Uterus (tissue), 3 donors: ENCODE measurements at regions not wholly inside any gene's neighbourhood (a gene's known extent, or its start where the extent isn't known, plus 50 kb on each side); places are given as distances from the start of the nearest gene placed in this dataset.

Experiments
- DNase-seq, 2 donors: peaks; one replicate each; pipeline ENCODE4 v3.0.0-alpha.2; 2019 to 2020
- H3K27ac ChIP-seq, 2 donors: fragments of 200-600 bp; sonication (generic); 1 replicate in 1 of 2; 2 replicates in 1 of 2; pipeline ENCODE4 v1.5.1; 2016 to 2018
- H3K27me3 ChIP-seq, 2 donors: fragments of 200-600 bp; sonication (generic); one replicate each; pipeline ENCODE4 v1.5.1; 2018 to 2019; ENCODE audit warnings: control low read depth in 1 of 2
- H3K36me3 ChIP-seq, 2 donors: fragments of 200-600 bp; sonication (generic); one replicate each; pipeline ENCODE4 v1.5.1; 2019; ENCODE audit warnings: control low read depth in 1 of 2
- H3K4me1 ChIP-seq, 2 donors: fragments of 200-600 bp; sonication (generic); one replicate each; pipeline ENCODE4 v1.5.1; 2018 to 2019; ENCODE audit warnings: control low read depth in 1 of 2
- H3K4me3 ChIP-seq, 2 donors: fragments of 200-600 bp; sonication (generic); 1 replicate in 1 of 2; 2 replicates in 1 of 2; pipeline ENCODE4 v1.5.1; 2018 to 2019; ENCODE audit warnings: mild to moderate bottlenecking in 1 of 2
- H3K9me3 ChIP-seq, 2 donors: fragments of 200-600 bp; sonication (generic); one replicate each; pipeline ENCODE4 v1.5.1; 2019; ENCODE audit warnings: control low read depth in 1 of 2
- POLR2A ChIP-seq, 2 donors: fragments of 450-650 bp; IDR thresholded peaks; one replicate each; pipeline ENCODE4 v1.6.1; 2016; ENCODE audit warnings: antibody characterized with exemption in 2 of 2, mild to moderate bottlenecking in 1 of 2, moderate library complexity in 1 of 2
- intact Hi-C: fragments of 100-400 bp; cut with DNase I; formaldehyde crosslinking; loops from one replicate; pipeline ENCODE4 v1.15.1; 2023; ENCODE audit warnings: low total_unique reads
- TF ChIP-seq, protein P1 (sequence below), 4 experiments: fragments of 200-600 bp in 2 of 4; fragments of 450-650 bp in 2 of 4; sonication (generic) in 2 of 4; IDR thresholded peaks; one replicate each; pipeline ENCODE4 v1.5.1; 2016 to 2019; ENCODE audit warnings: antibody characterized with exemption in 4 of 4, mild to moderate bottlenecking in 2 of 4, moderate library complexity in 1 of 4
- donor health status: DM: yes; HTN: yes; CAD: no.

DNA sequence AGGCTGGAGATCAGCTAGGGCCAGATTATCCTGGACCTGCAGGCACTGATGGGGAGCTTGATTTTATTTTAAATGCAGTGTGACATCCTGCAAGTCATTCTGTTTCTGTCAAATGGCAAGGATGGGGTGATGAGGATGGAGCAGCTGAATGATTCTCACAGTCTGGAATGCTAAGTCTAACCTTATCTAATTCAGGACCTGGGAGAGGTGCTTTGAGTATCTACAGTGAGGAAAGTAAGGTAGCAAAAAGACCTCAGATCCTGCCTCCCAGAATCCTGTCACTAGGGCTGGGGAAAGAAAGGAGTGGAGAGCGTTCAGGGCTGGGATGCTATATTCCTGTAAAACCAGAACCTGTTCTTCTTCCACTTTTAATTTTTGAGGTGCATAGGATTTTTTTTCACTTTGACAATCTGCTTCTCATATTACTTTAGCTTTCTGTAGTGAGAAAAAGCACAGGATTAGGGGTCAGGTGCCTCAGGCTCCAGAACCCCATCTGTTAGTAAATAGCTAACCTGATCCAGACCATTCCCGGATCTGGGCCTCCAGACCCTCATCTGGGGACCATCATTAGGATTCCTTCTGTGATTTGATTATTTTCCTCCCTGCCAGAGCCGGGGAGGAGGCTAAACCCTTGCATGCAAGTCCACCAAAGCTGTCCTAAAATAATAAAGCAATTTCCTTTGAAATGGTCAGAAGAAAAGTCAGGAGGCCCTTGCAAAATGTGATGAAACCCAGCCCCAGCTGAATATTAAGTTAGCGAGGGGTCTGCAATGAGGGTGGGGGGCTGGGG lies 54.7 kb downstream of the ASCL1 start:
- H3K9me3 ChIP-seq = no peaks in the 10 kb centered on the region
- H3K4me3 ChIP-seq = no peak overlapping the region
- intact Hi-C loops = no loop called here
- H3K27me3 ChIP-seq = no peaks in the 10 kb centered on the region
- no peaks in the 10 kb centered on the region for H3K36me3 ChIP-seq
- H3K4me1 ChIP-seq = no peaks in the 10 kb centered on the region
- no peak for TF ChIP-seq POLR2A (IDR thresholded peaks at IDR 0.05)
- TF ChIP-seq, protein P1, sequence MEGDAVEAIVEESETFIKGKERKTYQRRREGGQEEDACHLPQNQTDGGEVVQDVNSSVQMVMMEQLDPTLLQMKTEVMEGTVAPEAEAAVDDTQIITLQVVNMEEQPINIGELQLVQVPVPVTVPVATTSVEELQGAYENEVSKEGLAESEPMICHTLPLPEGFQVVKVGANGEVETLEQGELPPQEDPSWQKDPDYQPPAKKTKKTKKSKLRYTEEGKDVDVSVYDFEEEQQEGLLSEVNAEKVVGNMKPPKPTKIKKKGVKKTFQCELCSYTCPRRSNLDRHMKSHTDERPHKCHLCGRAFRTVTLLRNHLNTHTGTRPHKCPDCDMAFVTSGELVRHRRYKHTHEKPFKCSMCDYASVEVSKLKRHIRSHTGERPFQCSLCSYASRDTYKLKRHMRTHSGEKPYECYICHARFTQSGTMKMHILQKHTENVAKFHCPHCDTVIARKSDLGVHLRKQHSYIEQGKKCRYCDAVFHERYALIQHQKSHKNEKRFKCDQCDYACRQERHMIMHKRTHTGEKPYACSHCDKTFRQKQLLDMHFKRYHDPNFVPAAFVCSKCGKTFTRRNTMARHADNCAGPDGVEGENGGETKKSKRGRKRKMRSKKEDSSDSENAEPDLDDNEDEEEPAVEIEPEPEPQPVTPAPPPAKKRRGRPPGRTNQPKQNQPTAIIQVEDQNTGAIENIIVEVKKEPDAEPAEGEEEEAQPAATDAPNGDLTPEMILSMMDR (IDR thresholded peaks at IDR 0.05) = no peak
- no peak overlapping the region for H3K27ac ChIP-seq
- no peak for DNase-seq

DNA sequence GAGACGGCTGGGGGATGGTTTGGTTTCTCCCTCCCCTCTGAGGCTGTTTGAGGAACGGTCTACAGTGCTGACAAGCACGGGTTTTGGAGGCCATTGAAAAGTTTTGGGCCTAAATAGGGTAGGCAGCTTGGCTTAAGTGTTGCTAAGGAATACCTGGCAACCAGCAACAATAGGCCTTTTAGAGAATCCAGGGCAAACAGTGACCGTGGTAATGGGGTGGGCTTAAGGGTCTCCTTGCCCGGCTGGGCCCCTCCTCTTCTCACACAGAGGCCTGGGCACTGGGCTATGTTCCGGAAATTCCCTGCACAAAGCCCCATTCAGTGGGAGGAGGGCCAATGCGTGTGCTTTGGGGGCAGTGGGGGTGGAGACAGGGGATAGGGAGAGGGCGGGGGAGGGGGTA lies 55.4 kb downstream of the ASCL1 start:
- Histone ChIP-seq H3K27ac (no peak overlapping the region), H3K27me3 (no peaks in the 10 kb centered on the region), H3K4me3 (no peak overlapping the region), H3K4me1 (no peaks in the 10 kb centered on the region), H3K9me3 (no peaks in the 10 kb centered on the region), H3K36me3 (no peaks in the 10 kb centered on the region)
- TF ChIP-seq, protein P1 (IDR thresholded peaks at IDR 0.05) = no peak
- TF ChIP-seq POLR2A (IDR thresholded peaks at IDR 0.05) = no peak
- intact Hi-C loops = no loop called here
- DNase-seq = no peak

DNA sequence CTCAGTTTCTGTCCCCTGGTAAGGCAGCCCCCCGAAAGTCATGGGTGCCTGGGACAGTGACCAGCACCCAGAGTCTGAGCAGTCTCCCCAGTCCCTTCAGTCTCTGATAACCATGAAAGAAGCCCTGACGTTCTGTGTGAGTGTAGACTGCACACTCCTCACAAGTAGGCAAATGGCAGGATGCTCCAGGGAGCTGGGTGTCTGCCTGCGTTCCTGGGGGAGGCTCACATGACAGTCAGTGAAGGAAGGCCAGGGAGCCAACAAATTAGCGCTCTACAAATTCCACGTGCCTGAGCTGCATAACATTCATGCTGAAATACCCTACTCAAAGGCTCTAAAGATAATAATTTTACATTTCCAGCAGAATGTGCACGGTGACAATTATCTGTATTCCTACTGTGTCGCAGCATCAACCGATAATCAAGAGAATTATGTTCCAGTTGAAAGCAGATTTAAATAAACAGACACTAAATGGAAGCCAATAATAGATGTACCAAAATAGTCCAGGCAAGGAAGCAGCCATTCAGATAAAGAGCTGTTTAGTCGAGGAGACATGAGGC lies 56.3 kb downstream of the ASCL1 start:
- no peak for DNase-seq
- Histone ChIP-seq H3K4me1 (no peaks in the 10 kb centered on the region), H3K36me3 (no peaks in the 10 kb centered on the region), H3K27me3 (no peaks in the 10 kb centered on the region), H3K9me3 (no peaks in the 10 kb centered on the region), H3K4me3 (no peak overlapping the region), H3K27ac (no peak overlapping the region)
- no peak for TF ChIP-seq POLR2A (IDR thresholded peaks at IDR 0.05)
- TF ChIP-seq, protein P1 (IDR thresholded peaks at IDR 0.05) = no peak
- intact Hi-C loops = no loop called here

DNA sequence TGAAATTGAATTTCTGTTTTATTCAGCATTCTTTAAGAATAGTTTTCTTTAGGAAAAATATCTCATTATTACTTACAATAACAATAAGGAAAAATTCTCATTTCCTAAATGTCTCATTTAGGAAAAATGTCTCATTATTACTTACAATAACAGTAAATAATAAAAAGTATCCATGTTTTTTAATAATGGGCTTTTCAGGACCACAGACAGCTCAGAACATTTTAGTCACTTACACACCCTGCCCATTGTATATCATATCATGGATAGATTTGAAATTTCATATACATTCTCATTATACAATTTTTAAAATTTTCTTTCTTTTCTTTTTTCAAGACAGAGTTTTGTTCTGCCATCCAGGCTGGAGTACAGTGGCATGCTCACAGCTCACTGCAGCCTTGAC lies 58.9 kb downstream of the ASCL1 start:
- Histone ChIP-seq H3K36me3 (no peaks in the 10 kb centered on the region), H3K27ac (no peak overlapping the region), H3K27me3 (no peaks in the 10 kb centered on the region), H3K4me3 (no peak overlapping the region), H3K4me1 (no peaks in the 10 kb centered on the region), H3K9me3 (no peaks in the 10 kb centered on the region)
- intact Hi-C loops = no loop called here
- TF ChIP-seq, protein P1 (IDR thresholded peaks at IDR 0.05) = no peak
- no peak for TF ChIP-seq POLR2A (IDR thresholded peaks at IDR 0.05)
- DNase-seq = no peak

DNA sequence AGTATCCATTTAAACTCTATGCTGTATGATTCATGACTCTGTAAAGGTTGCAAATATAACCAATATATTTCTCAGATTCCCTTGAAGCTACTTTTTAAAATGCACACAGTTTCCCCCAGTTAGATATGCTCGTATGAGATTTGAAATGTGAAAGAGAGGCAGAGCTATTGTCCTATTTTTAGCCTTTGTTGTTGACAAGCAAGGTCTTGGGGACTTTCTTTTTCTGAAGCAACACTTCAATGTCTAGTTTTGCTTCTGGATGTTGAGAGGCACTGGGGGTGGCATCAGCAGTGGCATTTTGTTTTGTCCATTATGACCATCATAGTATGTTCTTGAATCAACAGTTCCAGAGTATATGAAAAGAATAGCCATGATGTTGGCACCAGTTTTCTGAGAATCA lies 63.4 kb downstream of the ASCL1 start:
- TF ChIP-seq POLR2A (IDR thresholded peaks at IDR 0.05) = no peak
- TF ChIP-seq, protein P1 (IDR thresholded peaks at IDR 0.05) = no peak
- DNase-seq = no peak
- Histone ChIP-seq H3K4me1 (no peaks in the 10 kb centered on the region), H3K27ac (no peak overlapping the region), H3K36me3 (no peaks in the 10 kb centered on the region), H3K9me3 (no peaks in the 10 kb centered on the region), H3K4me3 (no peak overlapping the region), H3K27me3 (no peaks in the 10 kb centered on the region)
- intact Hi-C loops = no loop called here
